DMS 273 treated with DMSO at 0.1 percent for 48 hours (cell line): ENCODE measurements at regions not wholly inside any gene's neighbourhood (a gene's known extent, or its start where the extent isn't known, plus 50 kb on each side); places are given as distances from the start of the nearest gene placed in this dataset.
"Not testable (repeated sequence)": the region's sequence is repeated elsewhere in the genome, so short reads cannot be mapped to it uniquely, and the experiment has no call there.

Experiments used
- DNase-seq: peaks from one replicate; lab custom pipeline; 2025; lab: John Stamatoyannopoulos, UW

- no peak for DNase-seq
Measured at GRCh38 chr15:91356083-91356482, 256.0 kb downstream of the SV2B start.

DNA sequence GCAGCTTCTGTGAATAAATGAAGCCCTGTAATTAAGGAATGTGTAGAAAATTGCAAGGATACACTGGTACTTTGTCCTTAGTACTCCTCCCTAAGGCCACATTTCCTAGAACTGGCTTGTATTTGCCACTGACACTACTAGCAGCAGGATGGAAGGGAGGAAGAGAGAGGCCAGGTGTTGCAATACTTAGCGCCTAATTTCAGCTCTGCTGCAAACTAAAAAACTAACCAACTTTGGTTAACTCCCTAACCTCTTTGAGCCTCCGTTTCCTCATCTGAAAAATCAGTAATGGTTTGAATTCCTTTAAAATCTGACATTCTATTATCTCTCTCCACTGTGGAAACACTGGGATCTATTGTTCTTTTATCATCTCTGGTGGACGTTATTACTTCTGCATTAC, 257.0 kb downstream of the SV2B start:
- no peak for DNase-seq

GRCh38 chr15:91357486-91357885, 257.4 kb downstream of the SV2B start:
- no peak for DNase-seq

DNA sequence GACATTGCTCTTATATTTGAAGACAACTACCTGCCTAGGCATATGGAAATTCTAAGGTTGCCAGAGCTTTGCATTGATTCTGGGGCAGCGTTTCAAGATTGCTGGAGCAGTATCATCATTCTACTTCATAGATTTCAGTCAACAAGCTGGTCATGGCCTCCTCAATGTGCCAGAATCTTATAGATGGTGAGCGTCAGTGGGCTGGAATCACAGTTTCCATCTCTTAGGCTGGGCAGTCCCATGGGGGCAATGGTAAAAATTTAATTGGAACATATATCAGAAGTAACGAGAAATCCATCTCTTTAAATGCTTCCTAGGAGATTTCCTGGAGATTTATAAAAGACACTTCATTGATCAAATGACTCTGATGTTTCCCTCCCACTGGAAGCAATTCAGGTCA, 258.3 kb downstream of the SV2B start:
- DNase-seq = no peak

- DNase-seq = not testable (repeated sequence)
Measured at GRCh38 chr15:91361696-91362095, 261.6 kb downstream of the SV2B start.

- DNase-seq = no peak
Measured at GRCh38 chr15:91366111-91366510, 266.1 kb downstream of the SV2B start.

DNA sequence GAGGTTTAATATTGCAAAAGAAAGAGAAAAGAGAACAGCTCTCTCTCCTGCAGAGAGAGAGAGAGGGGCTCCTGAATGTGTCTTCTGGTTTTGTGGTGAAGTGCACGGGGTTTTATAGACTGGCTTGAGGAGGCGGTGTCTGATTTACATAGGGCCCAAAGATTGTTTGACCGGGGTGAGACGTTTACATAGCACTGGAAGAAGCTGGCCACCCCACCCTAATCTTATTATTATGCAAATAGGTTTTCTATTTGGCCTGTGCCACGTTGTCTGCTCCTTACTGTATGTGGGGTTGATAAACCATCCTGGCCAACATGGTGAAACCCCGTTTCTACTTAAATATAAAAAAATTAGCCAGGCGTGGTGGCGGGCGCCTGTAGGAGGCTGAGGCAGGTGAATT, 268.6 kb downstream of the SV2B start:
- DNase-seq = no peak

DNA sequence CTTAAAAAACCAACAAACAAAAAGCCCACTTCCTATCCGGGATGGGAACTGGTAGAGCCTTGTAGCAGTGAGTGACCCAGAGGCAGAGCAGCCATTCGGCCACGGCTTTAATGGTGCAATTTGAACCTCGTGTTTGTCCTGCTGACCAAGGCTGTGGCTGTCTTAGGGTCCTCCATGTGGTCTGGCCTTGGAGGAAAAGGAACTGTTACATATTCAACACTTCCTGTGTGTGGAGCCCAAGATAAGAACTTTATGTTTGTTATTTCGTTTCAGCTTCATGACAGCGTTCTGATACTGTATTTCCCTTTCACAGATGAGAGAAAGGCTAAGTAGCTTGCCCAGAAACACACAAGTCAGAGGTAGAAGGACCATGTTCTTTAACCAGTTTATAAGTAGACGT, 269.8 kb downstream of the SV2B start:
- DNase-seq = no peak

- not testable (repeated sequence) for DNase-seq
Measured at GRCh38 chr15:91371345-91371744, 271.3 kb downstream of the SV2B start.

DNA sequence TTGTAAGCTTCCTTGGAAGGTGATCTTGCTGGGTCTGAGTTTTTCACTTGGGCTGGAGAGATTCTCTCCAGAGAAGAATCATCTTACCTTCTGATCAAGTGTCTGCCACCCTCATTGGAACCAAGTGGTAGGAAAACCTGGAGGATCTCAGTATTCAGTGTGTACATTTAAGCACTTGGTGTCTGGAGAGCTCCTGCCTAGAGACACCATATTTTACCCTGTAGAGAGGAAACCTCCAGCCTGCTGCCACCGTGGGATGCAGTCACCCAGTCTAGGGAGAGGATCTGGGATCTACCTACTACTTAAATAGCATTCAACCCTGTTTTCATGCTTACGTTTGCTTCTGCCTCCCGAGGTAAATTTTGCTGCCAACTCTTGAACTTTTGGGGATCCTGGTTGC, 274.3 kb downstream of the SV2B start:
- no peak for DNase-seq

DNA sequence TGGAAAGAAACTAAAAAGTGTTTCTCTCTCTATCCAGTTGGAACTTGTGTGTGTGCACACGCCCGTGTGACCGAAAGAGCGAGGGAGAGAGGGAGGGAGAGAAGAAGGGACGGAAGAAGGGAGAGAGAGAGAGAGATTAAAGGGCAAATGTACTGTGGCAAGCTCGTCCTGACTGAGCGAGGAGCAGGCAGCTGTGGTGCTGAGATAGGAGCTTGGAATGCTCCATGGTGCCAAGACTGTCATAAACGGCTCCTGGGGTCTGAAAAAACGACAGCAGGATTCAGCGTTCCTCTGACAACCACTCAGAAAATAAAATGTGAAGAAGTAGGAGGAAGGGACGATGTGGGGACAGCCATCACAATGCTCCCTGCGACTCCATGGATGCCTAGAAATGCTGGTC, 276.0 kb downstream of the SV2B start:
- no peak for DNase-seq

- no peak for DNase-seq
Measured at GRCh38 chr15:91380114-91380513, 280.1 kb downstream of the SV2B start.

DNA sequence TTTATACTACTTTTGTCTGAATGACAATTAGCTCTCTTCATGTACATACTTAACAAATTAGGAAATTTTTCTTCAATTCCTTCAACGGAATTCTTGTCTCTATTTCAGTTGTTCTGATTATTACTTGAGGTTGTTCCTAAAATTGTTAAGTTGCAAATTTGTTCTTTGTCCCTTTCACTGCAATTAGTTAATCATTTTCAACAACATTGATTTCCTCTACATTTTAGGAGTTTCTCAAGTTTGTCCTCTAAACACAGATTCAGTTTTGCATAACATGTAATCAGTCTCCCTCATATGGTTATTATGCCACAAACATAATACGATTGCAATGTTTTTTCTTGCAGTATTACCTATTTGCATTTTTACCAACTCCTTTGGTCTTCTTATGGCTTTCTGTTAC, 283.5 kb downstream of the SV2B start:
- no peak for DNase-seq

DNA sequence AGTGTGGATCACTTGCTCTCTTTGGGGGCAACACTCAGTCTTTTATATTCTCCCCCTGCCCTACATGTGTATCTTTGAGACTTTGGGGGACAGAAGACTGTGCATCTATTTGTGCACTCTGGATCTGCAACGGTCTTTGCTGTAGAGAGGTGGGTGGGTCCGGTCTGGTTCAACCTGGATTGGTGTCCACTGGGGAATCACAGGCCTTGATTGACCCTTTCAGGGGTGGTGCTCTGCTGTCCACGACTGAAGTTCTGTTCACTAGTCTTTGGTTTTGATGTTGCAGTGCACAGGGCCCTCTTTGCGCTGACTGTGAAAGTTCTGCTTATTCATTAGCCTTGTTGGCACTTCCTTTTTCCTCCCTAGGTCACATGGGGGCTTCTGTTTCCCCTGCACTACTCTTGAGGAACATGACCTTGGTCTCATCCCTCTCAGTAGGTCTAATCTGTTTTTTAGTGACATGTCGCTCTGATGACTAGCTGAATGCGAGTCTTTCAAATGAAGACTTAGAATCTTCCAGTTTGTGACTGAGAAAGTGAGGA, 284.2 kb downstream of the SV2B start:
- DNase-seq = no peak

DNA sequence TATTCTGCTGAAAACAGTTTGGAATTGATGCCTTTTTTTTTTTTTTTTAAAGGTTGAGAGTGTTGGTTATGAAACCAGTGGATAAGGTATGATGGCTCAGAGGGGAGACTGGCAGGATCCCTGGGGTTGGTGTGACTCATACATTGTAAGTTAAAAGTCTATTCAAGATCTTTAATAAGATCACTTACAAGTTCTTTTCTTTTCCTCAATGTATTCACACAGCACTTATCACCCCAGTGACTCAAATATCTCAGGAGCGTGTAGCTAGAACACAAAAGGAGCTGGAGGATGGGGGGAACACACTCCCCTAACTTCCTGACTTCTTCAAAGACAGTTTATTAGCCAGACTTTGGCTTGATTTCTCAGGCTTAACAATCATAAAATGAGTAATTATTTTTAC, 285.3 kb downstream of the SV2B start:
- DNase-seq = no peak

- DNase-seq = no peak
Measured at GRCh38 chr15:91393186-91393585, 293.1 kb downstream of the SV2B start.

- no peak for DNase-seq
Measured at GRCh38 chr15:91400481-91400880, 300.4 kb downstream of the SV2B start.

DNA sequence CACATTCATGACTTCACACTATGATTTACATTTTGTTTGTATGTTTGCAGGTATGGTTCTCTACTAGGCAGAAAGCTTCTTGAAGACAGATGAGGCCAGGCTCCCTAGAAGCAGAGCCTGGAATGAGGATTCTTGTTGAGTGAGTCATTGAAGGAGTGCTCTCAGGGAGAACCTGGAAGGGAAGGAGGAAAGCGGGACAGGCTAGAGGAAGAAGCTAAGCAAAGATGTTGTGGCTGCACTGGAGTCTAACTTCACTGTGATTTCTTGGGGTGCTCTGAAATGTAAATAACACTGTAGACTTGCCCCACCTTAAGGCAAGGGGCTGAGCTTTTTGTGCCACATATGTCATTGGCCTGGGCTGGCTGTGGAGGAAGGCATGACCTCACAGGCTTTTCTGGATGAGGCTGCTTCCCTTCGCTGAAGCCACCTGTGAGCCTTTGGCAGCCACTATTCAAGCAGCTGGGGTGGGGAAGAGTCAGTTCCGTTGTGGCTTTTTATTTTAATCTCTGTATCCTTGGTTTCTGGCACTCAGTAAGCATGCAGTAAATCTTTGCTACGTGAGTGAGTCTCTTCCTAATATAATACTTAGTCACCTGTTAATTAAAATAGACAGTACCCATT, 307.3 kb downstream of the SV2B start:
- no peak for DNase-seq

GRCh38 chr15:91408476-91409076, 308.5 kb downstream of the SV2B start:
- no peak for DNase-seq

DNA sequence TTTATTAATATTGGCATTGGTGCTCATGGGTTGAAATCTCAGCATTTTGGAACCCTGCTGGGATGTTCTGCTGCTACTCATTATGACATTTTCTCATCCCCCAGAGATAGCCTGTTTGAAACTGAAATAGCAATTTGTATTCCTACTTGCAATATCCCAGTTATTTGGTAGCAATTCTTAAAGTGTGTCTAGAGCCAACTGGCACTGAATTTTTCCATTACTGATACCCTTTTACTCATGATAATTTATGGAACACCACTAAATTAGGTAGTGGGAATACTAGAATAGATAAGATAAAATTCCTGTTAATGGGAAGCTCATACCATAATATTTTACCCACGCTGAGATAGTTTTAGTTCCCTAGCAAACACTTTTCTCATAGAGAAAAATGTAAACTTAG, 309.3 kb downstream of the SV2B start:
- DNase-seq = no peak

DNA sequence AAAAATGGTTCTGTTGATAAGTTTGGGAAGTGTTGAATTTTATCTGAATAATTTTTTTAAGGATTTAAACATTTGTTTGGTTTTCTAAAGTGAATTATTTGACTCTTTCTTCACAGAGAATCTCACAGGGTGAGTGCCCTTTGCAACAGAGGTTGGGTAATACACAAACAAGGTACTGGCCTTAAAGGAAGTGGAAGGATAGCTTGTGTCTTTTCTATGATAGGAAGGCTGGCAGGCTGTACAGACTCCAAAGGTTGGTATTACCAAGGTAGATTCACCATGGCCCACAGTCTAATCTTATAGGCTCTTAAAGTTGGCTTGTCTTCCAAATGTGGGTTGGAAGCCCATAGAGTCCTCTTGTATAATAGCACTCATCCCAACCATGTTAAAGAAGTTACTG, 311.5 kb downstream of the SV2B start:
- DNase-seq = no peak

DNA sequence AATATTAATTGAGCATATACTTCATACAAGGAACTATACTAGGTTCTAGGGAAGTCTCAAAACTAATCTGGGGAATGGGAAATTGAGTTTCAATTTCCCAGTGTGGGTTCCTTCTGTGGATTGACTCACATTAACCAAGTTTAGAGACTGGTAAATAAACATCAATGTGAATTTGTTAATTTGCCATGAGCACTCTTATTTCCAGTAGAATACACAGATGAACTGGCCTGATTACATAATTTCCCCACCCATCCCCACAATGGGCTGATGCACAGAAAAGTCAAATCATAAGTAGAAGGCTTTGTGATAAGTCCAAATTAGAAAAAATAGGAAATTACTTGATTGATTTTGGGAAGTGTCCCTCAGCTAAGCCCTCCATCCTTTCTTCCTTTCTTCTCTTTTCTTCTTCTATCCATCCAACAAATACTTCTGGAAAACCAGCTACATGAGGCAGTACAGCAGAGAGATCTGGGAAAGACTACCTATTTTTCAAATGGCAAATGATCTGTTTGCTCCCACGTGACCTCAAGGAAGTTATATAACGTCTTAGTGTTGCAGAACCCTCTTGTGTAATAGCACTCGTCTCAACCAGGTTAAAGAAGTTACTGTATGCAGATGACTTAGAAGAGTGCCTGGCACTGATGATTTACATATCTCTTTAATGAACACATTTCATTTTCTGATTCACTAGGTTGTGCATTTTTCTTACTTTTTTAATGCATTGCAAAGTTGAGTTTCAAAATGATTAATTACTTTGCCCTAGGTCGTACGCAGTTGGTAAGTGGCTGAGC, 312.3 kb downstream of the SV2B start:
- DNase-seq = no peak

DNA sequence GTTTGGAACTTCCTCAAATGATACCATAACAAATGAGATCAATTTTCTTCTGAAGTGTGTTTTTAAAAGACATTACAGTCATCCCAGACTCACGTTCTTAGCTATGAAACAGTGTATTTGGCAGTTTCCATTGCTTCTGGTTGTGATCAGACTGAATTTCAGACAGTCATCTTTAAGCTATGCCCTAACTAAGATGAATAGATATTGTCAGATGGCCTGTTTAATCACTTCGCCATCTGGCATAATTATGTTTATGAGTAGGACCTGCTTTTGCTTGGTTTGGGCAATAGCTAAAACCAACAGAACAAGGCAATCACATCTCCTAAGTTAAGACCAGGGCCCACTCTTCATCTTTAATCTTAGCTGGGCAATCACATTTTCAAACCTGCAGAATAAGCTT, 313.1 kb downstream of the SV2B start:
- DNase-seq = peak; percentile 29
